Neural cell (in vitro differentiated cells): ENCODE measurements at regions not wholly inside any gene's neighbourhood (a gene's known extent, or its start where the extent isn't known, plus 50 kb on each side); places are given as distances from the start of the nearest gene placed in this dataset.

ENCODE experiments used
- H2AFZ ChIP-seq: fragments of 200-600, 300-800 bp; sonication (generic), shearing (Covaris generic); 2 replicates; pipeline ENCODE4 v1.6.0; 2014; ENCODE audit warnings: low read depth, mild to moderate bottlenecking, antibody characterized with exemption, low read length, moderate library complexity
- H3F3A ChIP-seq: fragments of 200-600 bp; shearing (Covaris generic); 2 replicates; pipeline ENCODE4 v1.6.1; 2016; ENCODE audit warnings: mild to moderate bottlenecking, moderate library complexity, mixed read lengths, antibody characterized with exemption, low read length; ENCODE audit not compliant: insufficient read depth, poor library complexity, severe bottlenecking
- H3K27ac ChIP-seq: fragments of 200-600, 300-800 bp; sonication (generic), shearing (Covaris generic); 2 replicates; pipeline ENCODE4 v1.5.1; 2014; ENCODE audit warnings: mild to moderate bottlenecking, low read length, moderate library complexity
- H3K27me3 ChIP-seq: fragments of 300-800, 200-600 bp; sonication (generic), shearing (Covaris generic); 2 replicates; pipeline ENCODE4 v1.6.0; 2014; ENCODE audit warnings: mild to moderate bottlenecking, low read depth, low read length, moderate library complexity; ENCODE audit not compliant: insufficient read depth
- H3K36me3 ChIP-seq: fragments of 300-800, 200-600 bp; sonication (generic), shearing (Covaris generic); 2 replicates; pipeline ENCODE4 v1.5.1; 2014; ENCODE audit warnings: mild to moderate bottlenecking, antibody characterized with exemption, low read length, moderate library complexity; ENCODE audit not compliant: insufficient read depth
- H3K4me2 ChIP-seq: fragments of 300-800, 200-600 bp; sonication (generic), shearing (Covaris generic); 2 replicates; pipeline ENCODE4 v1.6.0; 2014; ENCODE audit warnings: mild to moderate bottlenecking, low read length
- H3K4me3 ChIP-seq: fragments of 300-800, 200-600 bp; sonication (generic), shearing (Covaris generic); 2 replicates; pipeline ENCODE4 v1.5.1; 2014; ENCODE audit warnings: mild to moderate bottlenecking, low read length, moderate library complexity
- H3K79me2 ChIP-seq: fragments of 200-600 bp; shearing (Covaris generic); replicated peaks from 2 replicates; pipeline ENCODE4 v1.6.0; 2014; ENCODE audit warnings: mild to moderate bottlenecking, low read length, moderate library complexity; ENCODE audit not compliant: insufficient read depth
- H3K9ac ChIP-seq: fragments of 300-800, 200-600 bp; sonication (generic), shearing (Covaris generic); 2 replicates; pipeline ENCODE4 v1.6.1; 2016; ENCODE audit warnings: mild to moderate bottlenecking, low read length, mixed read lengths
- H3K9me2 ChIP-seq: fragments of 200-600 bp; shearing (Covaris generic); 2 replicates; pipeline ENCODE4 v1.6.1; 2016; ENCODE audit warnings: mild to moderate bottlenecking, low read length, mixed read lengths; ENCODE audit not compliant: insufficient read depth
- H3K9me3 ChIP-seq: fragments of 200-600, 300-800 bp; sonication (generic), shearing (Covaris generic); 2 replicates; pipeline ENCODE4 v1.6.1; 2016; ENCODE audit warnings: mild to moderate bottlenecking, mixed run types, low read length, moderate library complexity, mixed read lengths
- H4K20me1 ChIP-seq: fragments of 200-600 bp; shearing (Covaris generic); 2 replicates; pipeline ENCODE4 v1.6.1; 2016; ENCODE audit warnings: mild to moderate bottlenecking, mixed run types; ENCODE audit not compliant: insufficient read depth
- EP300 ChIP-seq: fragments of 450-650 bp; conservative IDR thresholded peaks from 2 replicates; pipeline ENCODE4 v1.6.1; 2014; ENCODE audit warnings: antibody characterized with exemption, mild to moderate bottlenecking, moderate library complexity; ENCODE audit not compliant: poor library complexity, severe bottlenecking
- EZH2 ChIP-seq: fragments of 200-600, 300-800 bp; shearing (Covaris generic), sonication (generic); IDR thresholded peaks from 2 replicates; pipeline ENCODE4 v1.6.1; 2014; ENCODE audit warnings: antibody characterized with exemption, low read length, borderline replicate concordance, mild to moderate bottlenecking; ENCODE audit not compliant: insufficient read depth, poor library complexity, severe bottlenecking
- MXI1 ChIP-seq: fragments of 450-650 bp; conservative IDR thresholded peaks from 2 replicates; pipeline ENCODE4 v1.6.1; 2014; ENCODE audit warnings: antibody characterized with exemption, mild to moderate bottlenecking; ENCODE audit not compliant: poor library complexity, severe bottlenecking
- POLR2AphosphoS5 ChIP-seq: IDR thresholded peaks from 2 replicates; pipeline ENCODE4 v1.6.1; 2012
- RAD21 ChIP-seq: fragments of 450-650 bp; conservative IDR thresholded peaks from 2 replicates; pipeline ENCODE4 v1.6.1; 2014; ENCODE audit warnings: antibody characterized with exemption, mild to moderate bottlenecking, moderate library complexity
- SMC3 ChIP-seq: fragments of 450-650 bp; conservative IDR thresholded peaks from 2 replicates; pipeline ENCODE4 v1.6.1; 2014; ENCODE audit warnings: antibody characterized with exemption, mild to moderate bottlenecking, moderate library complexity; ENCODE audit not compliant: poor library complexity
- TAF1 ChIP-seq: IDR thresholded peaks from 2 replicates; pipeline ENCODE4 v1.6.1; 2012; ENCODE audit warnings: low read depth
- TF ChIP-seq, protein P1 (sequence below): IDR thresholded peaks from 2 replicates; pipeline ENCODE4 v1.6.1; 2012; ENCODE audit warnings: borderline replicate concordance
- TF ChIP-seq, protein P2 (sequence below): fragments of 450-650 bp; IDR thresholded peaks from 2 replicates; pipeline ENCODE4 v1.5.1; 2014; ENCODE audit warnings: antibody characterized with exemption, mild to moderate bottlenecking, moderate library complexity; ENCODE audit not compliant: poor library complexity, severe bottlenecking

DNA sequence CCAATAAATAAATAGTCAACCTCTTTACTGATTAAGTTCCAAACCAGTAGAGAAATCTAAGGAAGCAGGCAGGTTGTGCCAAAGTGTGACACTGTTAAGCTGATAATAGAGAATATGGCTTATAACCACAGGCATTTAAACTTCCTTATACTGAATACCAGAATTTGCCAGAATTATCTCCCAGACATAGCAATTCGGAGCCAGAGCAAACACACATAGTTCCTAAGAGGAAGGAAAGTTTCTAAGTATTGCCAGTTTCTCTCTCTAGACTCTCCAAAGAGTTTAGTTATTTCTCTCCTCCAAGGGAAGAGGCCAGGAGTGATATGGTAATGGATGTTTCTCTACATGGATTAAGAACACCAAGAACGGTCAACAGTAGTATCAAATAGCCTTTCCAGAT is 191.7 kb upstream of the CPEB2 start:
- Histone ChIP-seq H3K36me3 (no peaks in the 10 kb centered on the region), H3K27ac (no peak overlapping the region), H2AFZ (no peak overlapping the region), H3K79me2 (no peaks in the 10 kb centered on the region), H3K4me3 (no peak overlapping the region), H3F3A (no peaks in the 10 kb centered on the region), H3K27me3 (no peaks in the 10 kb centered on the region), H4K20me1 (no peaks in the 10 kb centered on the region), H3K9me3 (no peaks in the 10 kb centered on the region), H3K4me2 (no peak overlapping the region), H3K9me2 (no peaks in the 10 kb centered on the region), H3K9ac (no peak overlapping the region)
- TF ChIP-seq MXI1 = no peak
- no peak for TF ChIP-seq POLR2AphosphoS5
- TF ChIP-seq, protein P1, sequence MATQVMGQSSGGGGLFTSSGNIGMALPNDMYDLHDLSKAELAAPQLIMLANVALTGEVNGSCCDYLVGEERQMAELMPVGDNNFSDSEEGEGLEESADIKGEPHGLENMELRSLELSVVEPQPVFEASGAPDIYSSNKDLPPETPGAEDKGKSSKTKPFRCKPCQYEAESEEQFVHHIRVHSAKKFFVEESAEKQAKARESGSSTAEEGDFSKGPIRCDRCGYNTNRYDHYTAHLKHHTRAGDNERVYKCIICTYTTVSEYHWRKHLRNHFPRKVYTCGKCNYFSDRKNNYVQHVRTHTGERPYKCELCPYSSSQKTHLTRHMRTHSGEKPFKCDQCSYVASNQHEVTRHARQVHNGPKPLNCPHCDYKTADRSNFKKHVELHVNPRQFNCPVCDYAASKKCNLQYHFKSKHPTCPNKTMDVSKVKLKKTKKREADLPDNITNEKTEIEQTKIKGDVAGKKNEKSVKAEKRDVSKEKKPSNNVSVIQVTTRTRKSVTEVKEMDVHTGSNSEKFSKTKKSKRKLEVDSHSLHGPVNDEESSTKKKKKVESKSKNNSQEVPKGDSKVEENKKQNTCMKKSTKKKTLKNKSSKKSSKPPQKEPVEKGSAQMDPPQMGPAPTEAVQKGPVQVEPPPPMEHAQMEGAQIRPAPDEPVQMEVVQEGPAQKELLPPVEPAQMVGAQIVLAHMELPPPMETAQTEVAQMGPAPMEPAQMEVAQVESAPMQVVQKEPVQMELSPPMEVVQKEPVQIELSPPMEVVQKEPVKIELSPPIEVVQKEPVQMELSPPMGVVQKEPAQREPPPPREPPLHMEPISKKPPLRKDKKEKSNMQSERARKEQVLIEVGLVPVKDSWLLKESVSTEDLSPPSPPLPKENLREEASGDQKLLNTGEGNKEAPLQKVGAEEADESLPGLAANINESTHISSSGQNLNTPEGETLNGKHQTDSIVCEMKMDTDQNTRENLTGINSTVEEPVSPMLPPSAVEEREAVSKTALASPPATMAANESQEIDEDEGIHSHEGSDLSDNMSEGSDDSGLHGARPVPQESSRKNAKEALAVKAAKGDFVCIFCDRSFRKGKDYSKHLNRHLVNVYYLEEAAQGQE = no peak
- no peak for TF ChIP-seq EZH2
- no peak for TF ChIP-seq EP300
- no peak for TF ChIP-seq TAF1
- no peak for TF ChIP-seq SMC3
- TF ChIP-seq, protein P2, sequence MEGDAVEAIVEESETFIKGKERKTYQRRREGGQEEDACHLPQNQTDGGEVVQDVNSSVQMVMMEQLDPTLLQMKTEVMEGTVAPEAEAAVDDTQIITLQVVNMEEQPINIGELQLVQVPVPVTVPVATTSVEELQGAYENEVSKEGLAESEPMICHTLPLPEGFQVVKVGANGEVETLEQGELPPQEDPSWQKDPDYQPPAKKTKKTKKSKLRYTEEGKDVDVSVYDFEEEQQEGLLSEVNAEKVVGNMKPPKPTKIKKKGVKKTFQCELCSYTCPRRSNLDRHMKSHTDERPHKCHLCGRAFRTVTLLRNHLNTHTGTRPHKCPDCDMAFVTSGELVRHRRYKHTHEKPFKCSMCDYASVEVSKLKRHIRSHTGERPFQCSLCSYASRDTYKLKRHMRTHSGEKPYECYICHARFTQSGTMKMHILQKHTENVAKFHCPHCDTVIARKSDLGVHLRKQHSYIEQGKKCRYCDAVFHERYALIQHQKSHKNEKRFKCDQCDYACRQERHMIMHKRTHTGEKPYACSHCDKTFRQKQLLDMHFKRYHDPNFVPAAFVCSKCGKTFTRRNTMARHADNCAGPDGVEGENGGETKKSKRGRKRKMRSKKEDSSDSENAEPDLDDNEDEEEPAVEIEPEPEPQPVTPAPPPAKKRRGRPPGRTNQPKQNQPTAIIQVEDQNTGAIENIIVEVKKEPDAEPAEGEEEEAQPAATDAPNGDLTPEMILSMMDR = no peak
- TF ChIP-seq RAD21 = no peak

DNA sequence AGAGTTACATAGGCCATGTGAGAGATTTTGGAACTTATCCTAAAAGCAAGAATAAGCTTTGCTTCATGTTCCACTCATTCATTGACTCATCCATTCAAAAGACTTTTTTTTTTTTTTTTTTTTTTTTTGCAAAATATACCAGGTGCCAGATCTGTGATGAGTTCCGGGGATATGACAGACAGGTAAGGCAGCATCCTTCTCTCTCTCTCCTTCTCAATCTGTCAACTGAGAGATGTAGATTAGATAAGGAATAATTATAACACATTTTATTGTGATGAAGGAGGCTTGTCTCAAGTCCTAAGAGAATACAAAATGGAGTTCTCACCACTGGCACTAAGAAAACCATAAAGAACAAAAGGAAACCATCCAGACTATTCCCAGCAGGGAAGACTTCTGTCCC is 190.2 kb upstream of the CPEB2 start:
- Histone ChIP-seq H3K4me3 (no peak overlapping the region), H3K36me3 (no peaks in the 10 kb centered on the region), H3K79me2 (no peaks in the 10 kb centered on the region), H3K27ac (peak overlapping the region; percentile 11), H3K27me3 (no peaks in the 10 kb centered on the region), H3K9me2 (no peaks in the 10 kb centered on the region), H4K20me1 (no peaks in the 10 kb centered on the region), H3K4me2 (no peak overlapping the region), H3K9ac (no peak overlapping the region), H2AFZ (no peak overlapping the region), H3F3A (no peaks in the 10 kb centered on the region), H3K9me3 (no peaks in the 10 kb centered on the region)
- no peak for TF ChIP-seq MXI1
- TF ChIP-seq POLR2AphosphoS5 = peak; percentile 59
- TF ChIP-seq EP300 = peak; percentile 58
- TF ChIP-seq SMC3 = no peak
